GM12878 (cell line): ENCODE measurements at regions not wholly inside any gene's neighbourhood (a gene's known extent, or its start where the extent isn't known, plus 50 kb on each side); places are given as distances from the start of the nearest gene placed in this dataset.

Source experiments
- LARP7 ChIP-seq: fragments of 450-650 bp; IDR thresholded peaks from 2 replicates; pipeline ENCODE4 v1.6.1; 2017; ENCODE audit warnings: mild to moderate bottlenecking
- NR2C2 ChIP-seq: IDR thresholded peaks from 2 replicates; pipeline ENCODE4 v1.6.1; 2011; ENCODE audit warnings: borderline replicate concordance, low read depth; ENCODE audit not compliant: control insufficient read depth, insufficient read length
- PKNOX1 ChIP-seq: fragments of 450-650 bp; IDR thresholded peaks from 2 replicates; pipeline ENCODE4 v1.6.1; 2016; ENCODE audit warnings: mild to moderate bottlenecking
- POLR2A ChIP-seq: IDR thresholded peaks from 2 replicates; pipeline ENCODE4 v1.6.1; 2011; ENCODE audit warnings: low read depth, mild to moderate bottlenecking, low read length
- RFX5 ChIP-seq: IDR thresholded peaks from 2 replicates; pipeline ENCODE4 v1.6.1; 2011; ENCODE audit warnings: low read depth, low read length, improper control_type of control experiment
- SMAD5 ChIP-seq: IDR thresholded peaks from 2 replicates; pipeline ENCODE4 v1.6.1; 2016; ENCODE audit warnings: antibody characterized with exemption, low read depth
- USF2 ChIP-seq: IDR thresholded peaks from 2 replicates; pipeline ENCODE4 v1.6.1; 2011; ENCODE audit warnings: low read depth, low read length, improper control_type of control experiment, borderline replicate concordance
- TF ChIP-seq, protein P1 (sequence below), 3 experiments: IDR thresholded peaks in 2 of 3; conservative IDR thresholded peaks in 1 of 3; 2 replicates each; pipeline ENCODE4 v1.5.1; 2011; ENCODE audit warnings: low read depth in 3 of 3, low read length in 3 of 3, mild to moderate bottlenecking in 3 of 3, control low read depth in 2 of 3, moderate library complexity in 2 of 3, inconsistent platforms in 1 of 3, mixed read lengths in 1 of 3; ENCODE audit not compliant: control insufficient read depth in 2 of 3, insufficient read depth in 1 of 3; ENCODE audit errors: extremely low read depth in 1 of 3

DNA sequence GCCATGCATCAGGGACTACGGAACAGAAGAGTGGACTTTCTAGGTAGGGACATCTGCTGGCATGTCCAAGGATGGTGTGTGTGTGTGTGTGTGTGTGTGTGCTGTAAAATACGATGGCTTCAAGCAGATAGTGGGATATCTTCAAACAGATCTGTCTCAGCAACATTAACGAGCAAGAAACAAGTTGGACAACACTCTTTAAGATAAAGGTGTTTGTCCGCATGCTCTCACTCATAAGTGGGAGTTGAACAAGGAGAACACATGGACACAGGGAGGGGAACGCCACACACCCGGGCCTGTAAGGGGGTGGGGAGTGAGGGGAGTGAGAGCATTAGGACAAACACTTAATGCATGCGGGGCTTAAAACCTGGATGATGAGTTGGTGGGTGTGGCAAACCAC is 89.8 kb upstream of the AKR1E2 start:
- TF ChIP-seq, protein P1, sequence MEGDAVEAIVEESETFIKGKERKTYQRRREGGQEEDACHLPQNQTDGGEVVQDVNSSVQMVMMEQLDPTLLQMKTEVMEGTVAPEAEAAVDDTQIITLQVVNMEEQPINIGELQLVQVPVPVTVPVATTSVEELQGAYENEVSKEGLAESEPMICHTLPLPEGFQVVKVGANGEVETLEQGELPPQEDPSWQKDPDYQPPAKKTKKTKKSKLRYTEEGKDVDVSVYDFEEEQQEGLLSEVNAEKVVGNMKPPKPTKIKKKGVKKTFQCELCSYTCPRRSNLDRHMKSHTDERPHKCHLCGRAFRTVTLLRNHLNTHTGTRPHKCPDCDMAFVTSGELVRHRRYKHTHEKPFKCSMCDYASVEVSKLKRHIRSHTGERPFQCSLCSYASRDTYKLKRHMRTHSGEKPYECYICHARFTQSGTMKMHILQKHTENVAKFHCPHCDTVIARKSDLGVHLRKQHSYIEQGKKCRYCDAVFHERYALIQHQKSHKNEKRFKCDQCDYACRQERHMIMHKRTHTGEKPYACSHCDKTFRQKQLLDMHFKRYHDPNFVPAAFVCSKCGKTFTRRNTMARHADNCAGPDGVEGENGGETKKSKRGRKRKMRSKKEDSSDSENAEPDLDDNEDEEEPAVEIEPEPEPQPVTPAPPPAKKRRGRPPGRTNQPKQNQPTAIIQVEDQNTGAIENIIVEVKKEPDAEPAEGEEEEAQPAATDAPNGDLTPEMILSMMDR (IDR thresholded peaks at IDR 0.05 in 2 of 3, conservative IDR thresholded peaks at IDR 0.05 in 1 of 3; ENCODE audit: control insufficient read depth in 2 of 3, extremely low read depth in 1 of 3, insufficient read depth in 1 of 3, low read depth in 3 of 3, low read length in 3 of 3) = no peak
- TF ChIP-seq USF2 = no peak
- TF ChIP-seq LARP7 = no peak
- TF ChIP-seq RFX5 = no peak
- TF ChIP-seq PKNOX1 = no peak
- no peak for TF ChIP-seq SMAD5
- TF ChIP-seq POLR2A = no peak
- TF ChIP-seq NR2C2 = no peak
